ENCODE measurements at regions not wholly inside any gene's neighbourhood (a gene's known extent, or its start where the extent isn't known, plus 50 kb on each side); places are given as distances from the start of the nearest gene placed in this dataset.

- no peak for DNase-seq (ENCODE audit: low read depth)
- TF ChIP-seq, protein P1, sequence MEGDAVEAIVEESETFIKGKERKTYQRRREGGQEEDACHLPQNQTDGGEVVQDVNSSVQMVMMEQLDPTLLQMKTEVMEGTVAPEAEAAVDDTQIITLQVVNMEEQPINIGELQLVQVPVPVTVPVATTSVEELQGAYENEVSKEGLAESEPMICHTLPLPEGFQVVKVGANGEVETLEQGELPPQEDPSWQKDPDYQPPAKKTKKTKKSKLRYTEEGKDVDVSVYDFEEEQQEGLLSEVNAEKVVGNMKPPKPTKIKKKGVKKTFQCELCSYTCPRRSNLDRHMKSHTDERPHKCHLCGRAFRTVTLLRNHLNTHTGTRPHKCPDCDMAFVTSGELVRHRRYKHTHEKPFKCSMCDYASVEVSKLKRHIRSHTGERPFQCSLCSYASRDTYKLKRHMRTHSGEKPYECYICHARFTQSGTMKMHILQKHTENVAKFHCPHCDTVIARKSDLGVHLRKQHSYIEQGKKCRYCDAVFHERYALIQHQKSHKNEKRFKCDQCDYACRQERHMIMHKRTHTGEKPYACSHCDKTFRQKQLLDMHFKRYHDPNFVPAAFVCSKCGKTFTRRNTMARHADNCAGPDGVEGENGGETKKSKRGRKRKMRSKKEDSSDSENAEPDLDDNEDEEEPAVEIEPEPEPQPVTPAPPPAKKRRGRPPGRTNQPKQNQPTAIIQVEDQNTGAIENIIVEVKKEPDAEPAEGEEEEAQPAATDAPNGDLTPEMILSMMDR (IDR thresholded peaks at IDR 0.05; ENCODE audit: low read depth, low read length, missing control alignments): no peak
- H3K4me3 ChIP-seq (ENCODE audit: low read depth, low read length): no peak overlapping the region
Measured at GRCh38 chr3:146895026-146895749, 290.0 kb upstream of the PLSCR5 start.

DNA sequence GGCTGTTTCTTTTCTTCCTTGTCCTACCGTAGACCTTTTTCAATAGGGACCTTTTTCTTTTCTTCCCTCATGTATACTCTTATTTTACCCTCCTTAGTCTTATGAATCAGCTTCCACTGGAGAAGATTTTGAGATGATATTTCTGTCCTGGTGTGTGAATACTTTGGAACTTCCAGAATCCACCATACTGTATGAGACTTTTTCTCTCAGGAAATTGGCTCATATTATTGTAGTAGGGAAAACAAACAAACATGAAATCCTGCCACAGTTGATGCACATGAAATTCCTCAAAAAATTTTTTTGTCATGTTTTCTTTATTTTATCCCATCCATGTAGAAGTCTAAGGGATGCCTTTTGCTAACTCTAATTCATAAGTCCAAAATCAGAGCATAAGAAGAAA, 289.3 kb upstream of the PLSCR5 start:
- TF ChIP-seq, protein P1 (IDR thresholded peaks at IDR 0.05; ENCODE audit: low read depth, low read length, missing control alignments): no peak
- no peak overlapping the region for H3K4me3 ChIP-seq (ENCODE audit: low read depth, low read length)
- no peak for DNase-seq (ENCODE audit: low read depth)

- H3K4me3 ChIP-seq (ENCODE audit: low read depth, low read length): no peak overlapping the region
- DNase-seq (ENCODE audit: low read depth): no peak
- TF ChIP-seq, protein P1 (IDR thresholded peaks at IDR 0.05; ENCODE audit: low read depth, low read length, missing control alignments): no peak
Measured at GRCh38 chr3:146892041-146892440, 286.9 kb upstream of the PLSCR5 start.

DNA sequence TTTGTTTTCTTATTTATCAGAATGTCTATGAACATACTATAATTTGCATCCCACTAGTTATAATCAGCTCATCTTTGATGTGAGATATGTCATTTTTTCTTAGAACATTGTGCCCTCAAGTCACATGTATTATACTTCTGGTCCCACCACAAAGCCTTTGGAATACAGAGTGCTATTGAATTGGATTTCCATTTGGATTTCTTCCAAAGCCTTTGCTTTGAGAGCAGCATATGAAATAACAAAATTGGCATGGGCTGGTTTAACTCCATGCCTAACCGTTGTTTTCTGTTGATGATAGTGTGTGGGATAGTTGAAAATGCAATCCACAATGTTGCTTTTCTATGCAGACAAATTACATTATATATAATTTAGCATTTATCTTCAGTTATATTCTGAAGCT, 284.5 kb upstream of the PLSCR5 start:
- no peak for DNase-seq (ENCODE audit: low read depth)
- H3K4me3 ChIP-seq (ENCODE audit: low read depth, low read length): no peak overlapping the region
- TF ChIP-seq, protein P1 (IDR thresholded peaks at IDR 0.05; ENCODE audit: low read depth, low read length, missing control alignments): no peak

- H3K4me3 ChIP-seq (ENCODE audit: low read depth, low read length): no peak overlapping the region
- DNase-seq (ENCODE audit: low read depth): no peak
- TF ChIP-seq, protein P1 (IDR thresholded peaks at IDR 0.05; ENCODE audit: low read depth, low read length, missing control alignments): no peak
Measured at GRCh38 chr3:146888176-146888575, 283.0 kb upstream of the PLSCR5 start.

GRCh38 chr3:146884721-146885120, 279.6 kb upstream of the PLSCR5 start:
- no peak overlapping the region for H3K4me3 ChIP-seq (ENCODE audit: low read depth, low read length)
- DNase-seq (ENCODE audit: low read depth): no peak
- TF ChIP-seq, protein P1 (IDR thresholded peaks at IDR 0.05; ENCODE audit: low read depth, low read length, missing control alignments): no peak

- TF ChIP-seq, protein P1 (IDR thresholded peaks at IDR 0.05; ENCODE audit: low read depth, low read length, missing control alignments): no peak
Measured at GRCh38 chr3:146884296-146884695, 279.1 kb upstream of the PLSCR5 start.

More at GRCh38 chr3:146884296-146884695, 279.1 kb upstream of the PLSCR5 start:
- DNase-seq (ENCODE audit: low read depth): no peak
- no peak overlapping the region for H3K4me3 ChIP-seq (ENCODE audit: low read depth, low read length)
